ENCODE measurements at regions not wholly inside any gene's neighbourhood (a gene's known extent, or its start where the extent isn't known, plus 50 kb on each side); places are given as distances from the start of the nearest gene placed in this dataset.

DNA sequence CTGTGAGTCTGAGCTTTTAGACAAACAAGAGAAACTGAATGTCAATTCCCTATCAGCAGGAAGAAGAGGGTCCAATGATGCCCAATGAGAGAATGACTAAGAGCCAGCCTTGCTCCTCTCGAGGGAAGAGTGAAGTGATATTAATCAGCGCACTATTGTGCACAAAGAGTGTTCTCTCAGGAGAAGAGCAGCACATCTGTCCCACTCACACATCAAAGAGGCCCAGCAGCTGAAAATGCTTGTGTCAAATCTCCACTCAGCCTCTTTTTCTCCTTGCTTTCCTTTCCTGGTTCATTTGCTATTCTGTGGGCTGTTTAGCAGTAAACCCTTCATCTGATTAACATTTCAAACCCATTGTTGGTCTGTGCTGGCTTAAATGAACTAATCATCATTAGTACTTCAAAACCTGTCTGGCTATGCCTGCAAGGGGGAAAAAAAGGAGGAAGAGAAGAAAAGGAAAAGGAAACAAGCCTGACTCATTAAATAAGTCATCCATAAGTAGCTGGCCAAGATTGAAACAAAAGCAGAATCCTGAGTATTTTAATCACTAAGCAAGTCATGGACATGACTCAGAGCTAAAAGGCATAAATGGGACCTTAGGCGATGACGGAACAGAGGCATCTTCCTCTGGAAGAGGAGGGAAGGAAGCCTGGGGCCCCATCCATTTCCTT is 912.7 kb downstream of the TUSC7 start:
- Histone ChIP-seq H3K14ac (ENCODE audit: low read length) (no peak overlapping the region), H2BK120ac (ENCODE audit: low read depth, low read length) (no peak overlapping the region), H2AFZ (ENCODE audit: low read length) (peak overlapping the region; percentile 35), H3K23ac (ENCODE audit: low read depth, low read length, poor library complexity) (no peak overlapping the region), H3K79me1 (ENCODE audit: low read depth, low read length) (no peaks in the 10 kb centered on the region), H3K9me3 (replicated peaks in 1 of 2; ENCODE audit: control insufficient read depth in 2 of 2, insufficient read depth in 1 of 2, low read depth in 1 of 2, low read length in 2 of 2) (no peaks in the 10 kb centered on the region), H2AK5ac (ENCODE audit: low read depth, low read length) (no peak overlapping the region), H4K8ac (ENCODE audit: low read depth, low read length) (no peak overlapping the region), H3K4me3 (ENCODE audit: low read length in 2 of 2) (no peak overlapping the region), H3K4me2 (ENCODE audit: insufficient read depth, low read length, poor library complexity, severe bottlenecking) (no peak overlapping the region), H4K91ac (ENCODE audit: low read depth, low read length, poor library complexity) (no peak overlapping the region), H3K27ac (replicated peaks; ENCODE audit: low read length) (peak overlapping the region; percentile 26), H2BK5ac (ENCODE audit: low read length) (no peak overlapping the region), H3K27me3 (ENCODE audit: control insufficient read depth in 3 of 3, insufficient read depth in 3 of 3, low read depth in 1 of 3, low read length in 3 of 3) (no peaks in the 10 kb centered on the region), H3K4me1 (ENCODE audit: control insufficient read depth in 2 of 2, insufficient read depth in 1 of 2, low read depth in 1 of 2, low read length in 2 of 2) (peaks cover 5 to 8% of the 10 kb centered on the region in 2 donors), H2BK12ac (ENCODE audit: low read length) (no peak overlapping the region), H3K4ac (ENCODE audit: low read length) (no peak overlapping the region), H2BK15ac (ENCODE audit: low read length) (no peak overlapping the region), H3K9ac (ENCODE audit: low read depth, low read length, poor library complexity) (no peak overlapping the region), H3K36me3 (replicated peaks in 1 of 2; ENCODE audit: control insufficient read depth in 2 of 2, insufficient read depth in 2 of 2, low read length in 2 of 2) (no peaks in the 10 kb centered on the region), H3K18ac (ENCODE audit: low read length) (no peak overlapping the region)
- no CpG with 5 or more reads among the region's 4 CpGs for WGBS, 2 donors (ENCODE audit: extremely low coverage in 2 of 2, insufficient read length in 2 of 2, insufficient replicate concordance in 1 of 2)
- no peak for DNase-seq (ENCODE audit: low spot score)

DNA sequence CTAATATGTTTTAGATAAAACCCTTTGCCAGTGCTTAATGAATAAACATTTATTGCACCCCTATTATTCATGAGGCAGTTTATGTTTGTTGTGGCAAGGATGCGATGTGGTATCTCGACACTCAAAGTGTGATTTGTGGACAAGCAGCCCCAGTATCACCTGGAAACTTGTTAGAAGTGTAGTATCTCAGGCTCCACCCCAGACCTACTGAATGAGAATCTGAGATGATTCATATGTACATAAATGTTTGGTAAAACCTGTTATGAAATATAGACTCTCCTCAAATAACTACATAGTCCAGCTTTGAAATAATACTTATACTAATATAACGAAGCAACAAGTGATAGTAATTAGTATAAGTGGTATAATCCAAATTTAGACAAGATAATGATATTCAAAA is 914.8 kb downstream of the TUSC7 start:
- Histone ChIP-seq H3K18ac (ENCODE audit: low read length) (no peak overlapping the region), H3K27ac (replicated peaks; ENCODE audit: low read length) (no peak overlapping the region), H2BK12ac (ENCODE audit: low read length) (no peak overlapping the region), H3K23ac (ENCODE audit: low read depth, low read length, poor library complexity) (no peak overlapping the region), H3K36me3 (replicated peaks in 1 of 2; ENCODE audit: control insufficient read depth in 2 of 2, insufficient read depth in 2 of 2, low read length in 2 of 2) (no peaks in the 10 kb centered on the region), H4K91ac (ENCODE audit: low read depth, low read length, poor library complexity) (no peak overlapping the region), H2BK120ac (ENCODE audit: low read depth, low read length) (no peak overlapping the region), H3K4ac (ENCODE audit: low read length) (no peak overlapping the region), H2BK15ac (ENCODE audit: low read length) (no peak overlapping the region), H2AFZ (ENCODE audit: low read length) (no peak overlapping the region), H2AK5ac (ENCODE audit: low read depth, low read length) (no peak overlapping the region), H3K4me2 (ENCODE audit: insufficient read depth, low read length, poor library complexity, severe bottlenecking) (no peak overlapping the region), H3K79me1 (ENCODE audit: low read depth, low read length) (no peaks in the 10 kb centered on the region), H3K4me1 (ENCODE audit: control insufficient read depth in 2 of 2, insufficient read depth in 1 of 2, low read depth in 1 of 2, low read length in 2 of 2) (peaks cover 8 to 11% of the 10 kb centered on the region in 2 donors), H3K14ac (ENCODE audit: low read length) (no peak overlapping the region), H4K8ac (ENCODE audit: low read depth, low read length) (no peak overlapping the region), H2BK5ac (ENCODE audit: low read length) (no peak overlapping the region), H3K9ac (ENCODE audit: low read depth, low read length, poor library complexity) (no peak overlapping the region), H3K9me3 (replicated peaks in 1 of 2; ENCODE audit: control insufficient read depth in 2 of 2, insufficient read depth in 1 of 2, low read depth in 1 of 2, low read length in 2 of 2) (no peaks in the 10 kb centered on the region), H3K4me3 (ENCODE audit: low read length in 2 of 2) (no peak overlapping the region), H3K27me3 (ENCODE audit: control insufficient read depth in 3 of 3, insufficient read depth in 3 of 3, low read depth in 1 of 3, low read length in 3 of 3) (no peaks in the 10 kb centered on the region)
- DNase-seq (ENCODE audit: low spot score): no peak
- no CpG with 5 or more reads among the region's 3 CpGs for WGBS, 2 donors (ENCODE audit: extremely low coverage in 2 of 2, insufficient read length in 2 of 2, insufficient replicate concordance in 1 of 2)

DNA sequence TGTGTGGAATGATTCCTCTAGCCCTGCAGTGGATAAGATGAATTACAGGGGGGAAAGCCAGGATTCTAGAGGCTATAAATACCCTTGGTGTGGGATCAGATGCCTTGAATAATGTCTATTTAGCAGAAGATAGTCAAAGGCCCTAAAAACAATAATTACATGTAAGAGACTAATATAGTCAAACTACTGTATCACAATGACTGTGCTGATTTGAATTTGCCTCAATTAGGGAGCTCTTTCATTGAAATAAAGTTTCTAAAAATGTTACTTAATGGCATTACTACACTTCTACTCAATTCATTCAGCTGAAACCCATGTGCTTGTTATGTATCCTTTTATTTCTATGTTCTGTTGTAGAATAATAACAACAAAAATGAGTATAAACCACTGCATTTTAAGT is 915.6 kb downstream of the TUSC7 start:
- Histone ChIP-seq H3K9me3 (replicated peaks in 1 of 2; ENCODE audit: control insufficient read depth in 2 of 2, insufficient read depth in 1 of 2, low read depth in 1 of 2, low read length in 2 of 2) (no peaks in the 10 kb centered on the region), H3K36me3 (replicated peaks in 1 of 2; ENCODE audit: control insufficient read depth in 2 of 2, insufficient read depth in 2 of 2, low read length in 2 of 2) (no peaks in the 10 kb centered on the region), H3K4me1 (ENCODE audit: control insufficient read depth in 2 of 2, insufficient read depth in 1 of 2, low read depth in 1 of 2, low read length in 2 of 2) (peaks cover 8 to 11% of the 10 kb centered on the region in 2 donors), H4K8ac (ENCODE audit: low read depth, low read length) (no peak overlapping the region), H2BK120ac (ENCODE audit: low read depth, low read length) (no peak overlapping the region), H3K79me1 (ENCODE audit: low read depth, low read length) (no peaks in the 10 kb centered on the region), H2AFZ (ENCODE audit: low read length) (no peak overlapping the region), H3K9ac (ENCODE audit: low read depth, low read length, poor library complexity) (no peak overlapping the region), H3K14ac (ENCODE audit: low read length) (no peak overlapping the region), H2BK12ac (ENCODE audit: low read length) (no peak overlapping the region), H3K23ac (ENCODE audit: low read depth, low read length, poor library complexity) (no peak overlapping the region), H3K4me3 (ENCODE audit: low read length in 2 of 2) (no peak overlapping the region), H4K91ac (ENCODE audit: low read depth, low read length, poor library complexity) (no peak overlapping the region), H3K27ac (replicated peaks; ENCODE audit: low read length) (no peak overlapping the region), H3K27me3 (ENCODE audit: control insufficient read depth in 3 of 3, insufficient read depth in 3 of 3, low read depth in 1 of 3, low read length in 3 of 3) (no peaks in the 10 kb centered on the region), H3K4ac (ENCODE audit: low read length) (no peak overlapping the region), H2BK5ac (ENCODE audit: low read length) (no peak overlapping the region), H3K18ac (ENCODE audit: low read length) (no peak overlapping the region), H2BK15ac (ENCODE audit: low read length) (no peak overlapping the region), H2AK5ac (ENCODE audit: low read depth, low read length) (no peak overlapping the region), H3K4me2 (ENCODE audit: insufficient read depth, low read length, poor library complexity, severe bottlenecking) (no peak overlapping the region)
- DNase-seq (ENCODE audit: low spot score): no peak

DNA sequence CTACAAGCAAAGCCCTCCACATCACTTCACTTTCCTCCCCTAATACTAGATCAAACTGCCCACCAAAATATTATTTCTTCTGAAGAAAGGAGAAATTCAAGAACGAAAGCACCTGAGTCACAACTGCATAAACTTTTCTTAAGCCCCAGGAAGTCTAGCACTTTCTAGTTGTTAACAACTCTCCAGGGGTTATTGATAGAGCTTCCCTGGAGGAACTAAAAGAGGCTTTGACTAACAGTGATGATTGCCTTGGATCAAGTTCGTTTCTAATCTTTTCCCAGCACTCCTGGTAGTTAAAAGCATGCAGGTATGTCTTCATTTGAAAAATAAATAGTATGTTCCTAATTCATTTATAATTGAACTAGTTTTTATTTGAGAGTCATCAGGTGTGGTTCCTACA is 917.0 kb downstream of the TUSC7 start:
- WGBS, 2 donors (ENCODE audit: extremely low coverage in 2 of 2, insufficient read length in 2 of 2, insufficient replicate concordance in 1 of 2): no CpG with 5 or more reads among the region's 2 CpGs
- H3K79me1 ChIP-seq (ENCODE audit: low read depth, low read length): no peaks in the 10 kb centered on the region
- H3K4me3 ChIP-seq (ENCODE audit: low read length in 2 of 2): no peak overlapping the region
- H3K9ac ChIP-seq (ENCODE audit: low read depth, low read length, poor library complexity): no peak overlapping the region
- peaks cover 8 to 11% of the 10 kb centered on the region in 2 donors for H3K4me1 ChIP-seq (ENCODE audit: control insufficient read depth in 2 of 2, insufficient read depth in 1 of 2, low read depth in 1 of 2, low read length in 2 of 2)
- no peak overlapping the region for H4K8ac ChIP-seq (ENCODE audit: low read depth, low read length)
- H3K14ac ChIP-seq (ENCODE audit: low read length): no peak overlapping the region
- no peak overlapping the region for H3K4ac ChIP-seq (ENCODE audit: low read length)
- no peaks in the 10 kb centered on the region for H3K36me3 ChIP-seq (replicated peaks in 1 of 2; ENCODE audit: control insufficient read depth in 2 of 2, insufficient read depth in 2 of 2, low read length in 2 of 2)
- H4K91ac ChIP-seq (ENCODE audit: low read depth, low read length, poor library complexity): no peak overlapping the region
- H3K4me2 ChIP-seq (ENCODE audit: insufficient read depth, low read length, poor library complexity, severe bottlenecking): no peak overlapping the region
- H3K18ac ChIP-seq (ENCODE audit: low read length): no peak overlapping the region
- no peaks in the 10 kb centered on the region for H3K9me3 ChIP-seq (replicated peaks in 1 of 2; ENCODE audit: control insufficient read depth in 2 of 2, insufficient read depth in 1 of 2, low read depth in 1 of 2, low read length in 2 of 2)
- H2AFZ ChIP-seq (ENCODE audit: low read length): no peak overlapping the region
- no peak for DNase-seq (ENCODE audit: low spot score)
- no peak overlapping the region for H2BK15ac ChIP-seq (ENCODE audit: low read length)
- no peak overlapping the region for H2BK5ac ChIP-seq (ENCODE audit: low read length)
- no peak overlapping the region for H2BK120ac ChIP-seq (ENCODE audit: low read depth, low read length)
- H3K27ac ChIP-seq (replicated peaks; ENCODE audit: low read length): no peak overlapping the region
- no peaks in the 10 kb centered on the region for H3K27me3 ChIP-seq (ENCODE audit: control insufficient read depth in 3 of 3, insufficient read depth in 3 of 3, low read depth in 1 of 3, low read length in 3 of 3)
- H2AK5ac ChIP-seq (ENCODE audit: low read depth, low read length): no peak overlapping the region
- H2BK12ac ChIP-seq (ENCODE audit: low read length): no peak overlapping the region
- no peak overlapping the region for H3K23ac ChIP-seq (ENCODE audit: low read depth, low read length, poor library complexity)

Data from neuronal stem cell (in vitro differentiated cells).